Pancreas (tissue), 10 donors: ENCODE measurements at regions not wholly inside any gene's neighbourhood (a gene's known extent, or its start where the extent isn't known, plus 50 kb on each side); places are given as distances from the start of the nearest gene placed in this dataset.
"Not testable (repeated sequence)": the region's sequence is repeated elsewhere in the genome, so short reads cannot be mapped to it uniquely, and the experiment has no call there.

Experiments used
- ATAC-seq, 4 donors: fragments of 200-7000 bp; cut with Tn5 transposase; one replicate each; pipeline versions ENCODE4 v1.8.0 to v1.9.1; 2020; ENCODE audit warnings: mild to moderate bottlenecking in 4 of 4, moderate library complexity in 4 of 4
- DNase-seq, 6 donors: peaks; one replicate each; pipeline ENCODE4 v3.0.0-alpha.2; 2020
- FAIRE-seq: peaks from 2 replicates; lab custom pipeline; 2012; peaks lifted over from hg19 to GRCh38; lab: Jason Lieb, UNC
- H3K27ac ChIP-seq, 4 donors: fragments of 200-600 bp; sonication (generic); 1 replicate in 3 of 4; 2 replicates in 1 of 4; pipeline versions ENCODE4 v1.5.0 to v1.8.0; 2020
- H3K27me3 ChIP-seq, 4 donors: fragments of 200-600 bp; one replicate each; pipeline ENCODE4 v1.8.0; 2021
- H3K36me3 ChIP-seq, 3 donors: fragments of 200-600 bp; sonication (generic) in 1 of 3; one replicate each; pipeline versions ENCODE4 v1.5.0 to v1.8.0; 2020 to 2021
- H3K4me1 ChIP-seq, 3 donors: fragments of 200-600 bp; one replicate each; pipeline ENCODE4 v1.8.0; 2021
- H3K4me3 ChIP-seq, 4 donors: fragments of 200-600 bp; sonication (generic) in 2 of 4; one replicate each; pipeline versions ENCODE4 v1.5.0 to v1.8.0; 2020 to 2021
- H3K9me3 ChIP-seq, 4 donors: fragments of 200-600 bp; one replicate each; pipeline ENCODE4 v1.8.0; 2021
- WGBS, 2 donors: extraction: QIAGEN DNeasy Blood & Tissue Kit; methylation state at CpG; one replicate each; pipeline ENCODE4 v1.1.7; 2013; 5-methylcytosine and 5-hydroxymethylcytosine counted together
- intact Hi-C, 3 donors: fragments of 100-400 bp; cut with DNase I; formaldehyde crosslinking; loops; one replicate each; pipeline versions ENCODE4 v1.11.1 to v1.14.2; 2022
- TF ChIP-seq, protein P1 (sequence below), 4 donors: fragments of 200-600 bp; sonication (generic) in 3 of 4; IDR thresholded peaks; one replicate each; pipeline versions ENCODE4 v1.5.0 to v1.8.0; 2021; ENCODE audit warnings: antibody characterized with exemption in 4 of 4
- donor health status: healthy with polysubstance abuse.
- donor health status: DM: no; HTN: no; CAD: no; lungs with moderate emphysema.
- donor health status: DM: no; HTN: no; CAD: no.
- donor health status: control.
- donor health status: control.
- donor health status: Bipolar disorder and iron deficiency.
- donor health status: DM: yes; HTN: yes; CAD: no.
- donor health status: DM: no; HTN: no; CAD: no.
- donor health status: DM: no; HTN: no; CAD: no.
- donor health status: DM: yes; HTN: yes; CAD: no.

DNA sequence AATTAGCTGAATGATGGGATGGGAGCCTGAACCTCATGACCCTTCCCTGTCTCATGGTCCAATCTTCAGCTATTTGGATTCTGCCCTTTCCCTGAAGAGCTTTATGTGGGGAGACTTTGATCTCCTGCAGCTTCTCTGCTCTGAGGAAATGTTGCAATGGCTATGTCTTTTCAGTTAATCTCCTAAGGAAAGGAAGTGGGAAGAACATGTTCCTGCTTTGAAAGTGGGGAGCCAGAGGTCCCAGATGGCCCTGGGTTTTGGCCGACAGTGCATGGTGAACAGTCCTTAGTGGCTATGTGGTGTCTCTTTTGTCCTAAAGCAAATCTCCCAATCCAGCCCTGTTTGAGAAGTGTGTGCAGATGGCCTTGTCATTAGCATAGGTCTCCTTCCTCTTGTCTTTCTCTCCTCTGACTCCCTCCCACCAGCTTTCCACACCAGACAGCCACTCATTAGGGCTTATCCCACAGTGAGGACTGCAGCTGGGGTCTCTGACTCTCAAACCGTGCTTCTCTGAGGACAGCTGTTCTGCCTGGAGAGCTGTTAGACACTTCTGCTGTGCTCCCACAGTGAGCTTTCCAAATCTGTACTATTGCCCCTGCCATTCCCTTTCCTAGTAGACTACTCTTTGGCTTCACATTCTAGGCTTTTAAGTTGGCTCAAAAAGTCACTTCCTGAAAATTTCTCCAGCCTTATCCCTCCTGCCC is 365.8 kb upstream of the UMPS start:
- TF ChIP-seq, protein P1, sequence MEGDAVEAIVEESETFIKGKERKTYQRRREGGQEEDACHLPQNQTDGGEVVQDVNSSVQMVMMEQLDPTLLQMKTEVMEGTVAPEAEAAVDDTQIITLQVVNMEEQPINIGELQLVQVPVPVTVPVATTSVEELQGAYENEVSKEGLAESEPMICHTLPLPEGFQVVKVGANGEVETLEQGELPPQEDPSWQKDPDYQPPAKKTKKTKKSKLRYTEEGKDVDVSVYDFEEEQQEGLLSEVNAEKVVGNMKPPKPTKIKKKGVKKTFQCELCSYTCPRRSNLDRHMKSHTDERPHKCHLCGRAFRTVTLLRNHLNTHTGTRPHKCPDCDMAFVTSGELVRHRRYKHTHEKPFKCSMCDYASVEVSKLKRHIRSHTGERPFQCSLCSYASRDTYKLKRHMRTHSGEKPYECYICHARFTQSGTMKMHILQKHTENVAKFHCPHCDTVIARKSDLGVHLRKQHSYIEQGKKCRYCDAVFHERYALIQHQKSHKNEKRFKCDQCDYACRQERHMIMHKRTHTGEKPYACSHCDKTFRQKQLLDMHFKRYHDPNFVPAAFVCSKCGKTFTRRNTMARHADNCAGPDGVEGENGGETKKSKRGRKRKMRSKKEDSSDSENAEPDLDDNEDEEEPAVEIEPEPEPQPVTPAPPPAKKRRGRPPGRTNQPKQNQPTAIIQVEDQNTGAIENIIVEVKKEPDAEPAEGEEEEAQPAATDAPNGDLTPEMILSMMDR (IDR thresholded peaks at IDR 0.05), result no peak
- H3K27ac ChIP-seq, result no peak overlapping the region
- H3K4me1 ChIP-seq, result peaks cover 0 to 3% (median 0%) of the 10 kb centered on the region in 3 donors
- no peaks in the 10 kb centered on the region for H3K36me3 ChIP-seq
- no peaks in the 10 kb centered on the region for H3K27me3 ChIP-seq
- WGBS, 2 donors, result 81 to 82% methylated on average over 2 of the region's 2 CpGs
- no peak for ATAC-seq
- no peak for FAIRE-seq
- DNase-seq, result no peak
- intact Hi-C loops, result no loop called here
- no peak overlapping the region for H3K4me3 ChIP-seq
- no peaks in the 10 kb centered on the region for H3K9me3 ChIP-seq

DNA sequence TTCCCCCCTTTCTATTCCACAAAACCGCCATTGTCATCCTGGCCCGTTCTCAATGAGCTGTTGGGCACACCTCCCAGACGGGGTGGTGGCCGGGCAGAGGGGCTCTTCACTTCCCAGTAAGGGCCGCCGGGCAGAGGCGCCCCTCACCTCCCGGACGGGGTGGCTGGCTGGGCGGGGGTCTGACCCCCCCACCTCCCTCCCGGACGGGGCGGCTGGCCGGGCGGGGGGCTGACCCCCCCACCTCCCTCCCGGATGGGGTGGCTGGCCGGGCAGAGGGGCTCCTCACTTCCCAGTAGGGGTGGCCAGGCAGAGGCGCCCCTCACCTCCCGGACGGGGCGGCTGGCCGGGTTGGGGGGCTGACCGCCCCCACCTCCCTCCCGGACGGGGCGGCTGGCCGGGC is 363.6 kb upstream of the UMPS start:
- H3K9me3 ChIP-seq, intact Hi-C loops, H3K27me3 ChIP-seq, H3K4me3 ChIP-seq, FAIRE-seq, ATAC-seq, DNase-seq, H3K4me1 ChIP-seq, H3K27ac ChIP-seq, H3K36me3 ChIP-seq: not testable (repeated sequence)
- 95 to 97% methylated on average over 8 to 22 of the region's 27 CpGs for WGBS, 2 donors

GRCh38 chr3:124372775-124373174 is 357.5 kb upstream of the UMPS start:
- Histone ChIP-seq H3K27ac (no peak overlapping the region), H3K4me1 (no peaks in the 10 kb centered on the region), H3K9me3 (no peaks in the 10 kb centered on the region), H3K36me3 (no peaks in the 10 kb centered on the region), H3K4me3 (no peak overlapping the region), H3K27me3 (no peaks in the 10 kb centered on the region)
- no peak for ATAC-seq
- 80 to 81% methylated on average over 3 of the region's 3 CpGs for WGBS, 2 donors
- intact Hi-C loops, result no loop called here
- TF ChIP-seq, protein P1 (IDR thresholded peaks at IDR 0.05), result no peak
- DNase-seq, result no peak
- FAIRE-seq, result no peak

DNA sequence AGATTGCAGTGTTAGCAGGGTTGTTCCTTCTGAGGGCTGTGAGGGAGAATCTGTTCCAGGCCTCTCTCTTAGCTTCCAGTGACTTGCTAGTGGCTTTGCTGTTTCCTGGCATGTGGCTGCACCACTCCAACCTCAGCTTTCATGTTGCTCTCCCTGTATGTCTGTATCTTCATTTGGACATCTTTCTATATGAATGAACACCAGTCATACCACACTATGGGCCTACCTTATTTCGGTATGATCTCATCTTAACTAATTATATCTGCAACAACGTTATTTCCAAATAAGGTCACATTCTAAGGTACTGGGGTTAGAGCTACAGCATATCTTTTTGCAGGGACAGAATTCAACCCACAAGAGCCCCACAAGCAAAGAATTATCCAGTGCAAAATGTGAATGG is 356.7 kb upstream of the UMPS start:
- TF ChIP-seq, protein P1 (IDR thresholded peaks at IDR 0.05), result no peak
- Histone ChIP-seq H3K4me3 (no peak overlapping the region), H3K27me3 (no peaks in the 10 kb centered on the region), H3K9me3 (no peaks in the 10 kb centered on the region), H3K27ac (no peak overlapping the region), H3K36me3 (no peaks in the 10 kb centered on the region), H3K4me1 (no peaks in the 10 kb centered on the region)
- DNase-seq (no peak), ATAC-seq (no peak), FAIRE-seq (no peak)
- intact Hi-C loops, result no loop called here
- 83 to 95% methylated on average over 2 of the region's 2 CpGs for WGBS, 2 donors

DNA sequence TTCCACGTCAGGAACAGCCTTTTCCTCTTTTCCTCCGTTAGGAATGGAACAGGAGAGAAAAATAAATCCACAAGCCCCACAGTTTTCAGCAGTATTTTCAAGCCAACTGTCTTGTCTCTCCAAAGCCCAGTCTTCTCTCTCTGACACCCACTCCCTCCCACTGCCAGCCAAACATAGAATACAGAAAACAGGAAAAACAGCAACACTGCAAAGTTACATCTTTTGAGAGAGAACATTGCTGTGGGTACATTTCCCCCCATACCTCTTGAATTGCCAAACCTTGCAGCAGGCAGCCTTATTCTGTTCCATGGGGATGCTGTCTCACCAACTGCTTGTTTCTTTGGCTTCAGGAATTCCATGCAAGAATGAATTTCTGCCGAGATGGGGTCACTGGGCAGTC is 355.7 kb upstream of the UMPS start:
- no peaks in the 10 kb centered on the region for H3K36me3 ChIP-seq
- H3K9me3 ChIP-seq, result no peaks in the 10 kb centered on the region
- no peak for ATAC-seq
- TF ChIP-seq, protein P1 (IDR thresholded peaks at IDR 0.05), result no peak
- no peaks in the 10 kb centered on the region for H3K27me3 ChIP-seq
- 71 to 72% methylated on average over 3 of the region's 3 CpGs for WGBS, 2 donors
- no peaks in the 10 kb centered on the region for H3K4me1 ChIP-seq
- no peak for DNase-seq
- intact Hi-C loops, result no loop called here
- FAIRE-seq, result no peak
- no peak overlapping the region for H3K4me3 ChIP-seq
- H3K27ac ChIP-seq, result no peak overlapping the region
